K562 (cell line): ENCODE measurements at regions not wholly inside any gene's neighbourhood (a gene's known extent, or its start where the extent isn't known, plus 50 kb on each side); places are given as distances from the start of the nearest gene placed in this dataset.

ENCODE experiments used
- ATAC-seq: fragments of 200-7000 bp; cut with Tn5 transposase; 3 replicates; pipeline ENCODE4 v1.9.1; 2020; ENCODE audit warnings: moderate library complexity
- BruUV-seq: library from RNA; stranded (reverse); fragments of 400-500 nt; replicated peaks from 2 replicates; lab custom pipeline; 2021; lab: Mats Ljungman, UMichigan
- CTCF ChIA-PET: fragments of 300-600 bp; formaldehyde crosslinking; extraction: SDS; loops from one replicate; lab custom pipeline; 2021; ENCODE audit warnings: low intra/inter-chr PET ratio; lab: Yijun Ruan, JAX
- POLR2A ChIA-PET: fragments of 300-600, 350-650 bp; sonication (Branson Sonifier 250); formaldehyde crosslinking; extraction: SDS; loops from one replicate; lab custom pipeline; 2021; ENCODE audit warnings: antibody characterized with exemption, inconsistent platforms; lab: Yijun Ruan, JAX
- DNase-seq, 4 experiments: peaks; one replicate each; pipeline versions ENCODE4 v3.0.0 to v3.0.0-alpha.2; 2011 to 2018; ENCODE audit warnings: low spot score in 3 of 4, mixed read lengths in 3 of 4; ENCODE audit errors: extremely low read depth in 1 of 4
- FAIRE-seq: peaks from 2 replicates; lab custom pipeline; 2011; peaks lifted over from hg19 to GRCh38; lab: Jason Lieb, UNC
- H2AFZ ChIP-seq: 2 replicates; pipeline ENCODE4 v1.6.0; 2011; ENCODE audit warnings: low read depth, low read length, control low read depth, inconsistent platforms
- H3K27ac ChIP-seq: fragments of 200-600 bp; 3 replicates; pipeline ENCODE4 v1.8.0; 2011; ENCODE audit warnings: low read depth, mild to moderate bottlenecking, control low read depth, inconsistent platforms, low read length, moderate library complexity, mixed read lengths; ENCODE audit errors: extremely low read depth
- H3K27me3 ChIP-seq, 2 experiments: fragments of 300-600 bp in 1 of 2; 2 replicates in 1 of 2; 3 replicates in 1 of 2; pipeline versions ENCODE4 v1.6.0 to v1.8.0; 2011; ENCODE audit warnings: inconsistent platforms in 2 of 2, low read length in 2 of 2, mild to moderate bottlenecking in 1 of 2, mixed read lengths in 1 of 2, moderate library complexity in 1 of 2; ENCODE audit not compliant: control insufficient read depth in 2 of 2, insufficient read depth in 2 of 2
- H3K36me3 ChIP-seq: fragments of 300-600 bp; 3 replicates; pipeline ENCODE4 v1.8.0; 2011; ENCODE audit warnings: mild to moderate bottlenecking, low read length, inconsistent platforms; ENCODE audit not compliant: control insufficient read depth, insufficient read depth
- H3K4me1 ChIP-seq, 2 experiments: fragments of 200-600 bp in 1 of 2; replicated peaks in 1 of 2; 2 replicates in 1 of 2; 3 replicates in 1 of 2; pipeline versions ENCODE4 v1.5.1 to v1.8.0; 2011; ENCODE audit warnings: inconsistent platforms in 2 of 2, low read length in 2 of 2, mild to moderate bottlenecking in 1 of 2, mixed read lengths in 1 of 2, moderate library complexity in 1 of 2; ENCODE audit not compliant: control insufficient read depth in 2 of 2, insufficient read depth in 2 of 2
- H3K4me2 ChIP-seq: 2 replicates; pipeline ENCODE4 v1.6.1; 2011; ENCODE audit warnings: low read length, control low read depth, inconsistent platforms, mixed read lengths; ENCODE audit not compliant: insufficient read depth
- H3K4me3 ChIP-seq: fragments of 200-600 bp; sonication (generic), shearing (Covaris generic); 2 replicates; pipeline ENCODE4 v1.5.1; 2016; ENCODE audit warnings: control low read depth, inconsistent platforms
- H3K79me2 ChIP-seq: fragments of 200-600 bp; 3 replicates; pipeline ENCODE4 v1.8.0; 2011; ENCODE audit warnings: low read length, inconsistent platforms; ENCODE audit not compliant: control insufficient read depth, insufficient read depth
- H3K9ac ChIP-seq, 2 experiments: 2 replicates each; pipeline versions ENCODE4 v1.6.0 to v1.6.1; 2011; ENCODE audit warnings: low read depth in 2 of 2, low read length in 2 of 2, control low read depth in 1 of 2, inconsistent platforms in 1 of 2, mild to moderate bottlenecking in 1 of 2, mixed read lengths in 1 of 2; ENCODE audit not compliant: insufficient read depth in 1 of 2
- H3K9me1 ChIP-seq: one replicate; pipeline ENCODE4 v1.6.0; 2011; ENCODE audit warnings: inconsistent platforms, mild to moderate bottlenecking, low read length, moderate library complexity; ENCODE audit not compliant: control insufficient read depth, insufficient read depth
- H3K9me3 ChIP-seq: replicated peaks from 2 replicates; pipeline ENCODE4 v1.5.1; 2011; ENCODE audit warnings: low read depth, low read length, inconsistent platforms; ENCODE audit not compliant: control insufficient read depth, insufficient read depth
- H4K20me1 ChIP-seq: replicated peaks from 2 replicates; pipeline ENCODE4 v1.6.1; 2011; ENCODE audit warnings: low read length, inconsistent platforms, mixed read lengths; ENCODE audit not compliant: control insufficient read depth, insufficient read depth
- BRD9 ChIP-seq: fragments of 450-650 bp; IDR thresholded peaks from 2 replicates; pipeline ENCODE4 v1.6.1; 2018; ENCODE audit warnings: low read depth; ENCODE audit not compliant: partially characterized antibody
- CBFA2T2 ChIP-seq: fragments of 450-650 bp; conservative IDR thresholded peaks from 2 replicates; pipeline ENCODE4 v1.6.1; 2017; ENCODE audit warnings: mild to moderate bottlenecking
- DPF2 ChIP-seq: fragments of 450-650 bp; IDR thresholded peaks from 2 replicates; pipeline ENCODE4 v1.6.1; 2016
- ETV6 ChIP-seq, 3 experiments: fragments of 150-350 bp in 1 of 3; sonication (generic) in 1 of 3; formaldehyde crosslinking in 1 of 3; IDR thresholded peaks; 2 replicates each; pipeline versions ENCODE4 v1.6.1 to v1.8.0; 2014 to 2022; ENCODE audit warnings: borderline replicate concordance in 2 of 3, low read depth in 2 of 3, antibody characterized with exemption in 1 of 3, low read length in 1 of 3, mild to moderate bottlenecking in 1 of 3, missing genetic modification reagents in 1 of 3
- FOXM1 ChIP-seq, 2 experiments: fragments of 450-650 bp in 1 of 2; sonication (generic) in 1 of 2; formaldehyde crosslinking in 1 of 2; IDR thresholded peaks; 2 replicates each; pipeline versions ENCODE4 v1.6.1 to v1.9.0; 2017 to 2022; ENCODE audit warnings: low read depth in 2 of 2, mild to moderate bottlenecking in 2 of 2, missing genetic modification reagents in 1 of 2, moderate library complexity in 1 of 2
- HDAC2 ChIP-seq: fragments of 450-650 bp; IDR thresholded peaks from 2 replicates; pipeline ENCODE4 v1.6.1; 2016; ENCODE audit warnings: mild to moderate bottlenecking
- HSF4 ChIP-seq: fragments of 250-450 bp; sonication (Bioruptor Pico); IDR thresholded peaks from 2 replicates; pipeline ENCODE4 v2.1.2; 2022; ENCODE audit warnings: mild to moderate bottlenecking, moderate library complexity, borderline replicate concordance
- KLF16 ChIP-seq: IDR thresholded peaks from 2 replicates; pipeline ENCODE4 v1.6.1; 2016; ENCODE audit warnings: antibody characterized with exemption
- MCM3 ChIP-seq: fragments of 450-650 bp; IDR thresholded peaks from 2 replicates; pipeline ENCODE4 v1.6.1; 2016
- NR0B1 ChIP-seq: fragments of 450-650 bp; IDR thresholded peaks from one replicate; pipeline ENCODE4 v1.6.1; 2018; ENCODE audit warnings: mild to moderate bottlenecking, moderate library complexity; ENCODE audit not compliant: partially characterized antibody
- PRMT5 ChIP-seq: sonication (generic); formaldehyde crosslinking; IDR thresholded peaks from 2 replicates; pipeline ENCODE4 v1.5.0; 2020; ENCODE audit warnings: missing genetic modification reagents
- STAT5A ChIP-seq: IDR thresholded peaks from 2 replicates; pipeline ENCODE4 v1.6.1; 2012; ENCODE audit warnings: low read length, inconsistent platforms, borderline replicate concordance
- TOE1 ChIP-seq, 2 experiments: fragments of 450-650 bp in 1 of 2; sonication (generic) in 1 of 2; formaldehyde crosslinking in 1 of 2; IDR thresholded peaks; 2 replicates each; pipeline versions ENCODE4 v1.7.1 to v1.8.0; 2016 to 2022; ENCODE audit warnings: borderline replicate concordance in 2 of 2, mild to moderate bottlenecking in 2 of 2, antibody characterized with exemption in 1 of 2, inconsistent platforms in 1 of 2, low read depth in 1 of 2, missing genetic modification reagents in 1 of 2, moderate library complexity in 1 of 2
- ZBTB33 ChIP-seq: sonication (generic); formaldehyde crosslinking; IDR thresholded peaks from 2 replicates; pipeline ENCODE4 v1.8.1; 2023; ENCODE audit warnings: mild to moderate bottlenecking, missing genetic modification reagents
- ZNF766 ChIP-seq: fragments of 200-800 bp; sonication (Bioruptor generic); conservative IDR thresholded peaks from 2 replicates; pipeline ENCODE4 v1.6.1; 2016; ENCODE audit warnings: missing genetic modification characterization, missing compliant biosample characterization
- WGBS: fragments of 100-300 bp; shearing (Covaris generic); methylation state at CpG from one replicate; pipeline ENCODE4 v1.1.6; 2016; ENCODE audit warnings: low coverage, mixed read lengths; ENCODE audit not compliant: insufficient coverage; ENCODE audit errors: missing lambda C conversion rate; 5-methylcytosine and 5-hydroxymethylcytosine counted together
- in situ Hi-C: fragments of 300-500 bp; cut with MboI; formaldehyde crosslinking; loops from 4 replicates; pipeline ENCODE4 v1.15.0; 2018; ENCODE audit warnings: inconsistent platforms, mixed read lengths
- intact Hi-C: fragments of 100-400 bp; cut with micrococcal nuclease; formaldehyde crosslinking; loops from 2 replicates; pipeline ENCODE4 v1.14.2; 2022
- TF ChIP-seq, protein P1 (sequence below): fragments of 250-450 bp; sonication (Bioruptor Pico); IDR thresholded peaks from 2 replicates; pipeline ENCODE4 v1.5.0; 2020; ENCODE audit warnings: mild to moderate bottlenecking, borderline replicate concordance

GRCh38 chrX:137425986-137426385, 139.9 kb upstream of the ZIC3 start:
- Histone ChIP-seq H3K4me3 (no peak overlapping the region), H3K79me2 (no peaks in the 10 kb centered on the region), H3K4me1 (peaks cover 0 to 10% of the 10 kb centered on the region in 2 experiments; a peak in 2 of 5 replicates), H3K4me2 (no peak overlapping the region), H4K20me1 (no peaks in the 10 kb centered on the region), H3K9ac (no peak overlapping the region), H3K36me3 (no peaks in the 10 kb centered on the region), H3K27me3 (peaks cover 8 to 31% of the 10 kb centered on the region in 2 experiments; a peak in 4 of 5 replicates), H2AFZ (no peak overlapping the region), H3K9me1 (no peaks in the 10 kb centered on the region), H3K27ac (no peak overlapping the region), H3K9me3 (no peaks in the 10 kb centered on the region)
- ATAC-seq (no peak), FAIRE-seq (no peak), DNase-seq (no peak)
- in situ Hi-C loops (no loop called here), intact Hi-C loops (no loop called here)
- ChIA-PET POLR2A (interaction anchor here (0.6 kb wide), 1 partner anchor 17 kb away, joined by 3 read pairs; no protein-coding TSS in a partner anchor), CTCF (no interaction called here)
- 0% methylated on average over 2 of the region's 9 CpGs for WGBS
- BruUV-seq = no TSS peak
- TF ChIP-seq, protein P1, sequence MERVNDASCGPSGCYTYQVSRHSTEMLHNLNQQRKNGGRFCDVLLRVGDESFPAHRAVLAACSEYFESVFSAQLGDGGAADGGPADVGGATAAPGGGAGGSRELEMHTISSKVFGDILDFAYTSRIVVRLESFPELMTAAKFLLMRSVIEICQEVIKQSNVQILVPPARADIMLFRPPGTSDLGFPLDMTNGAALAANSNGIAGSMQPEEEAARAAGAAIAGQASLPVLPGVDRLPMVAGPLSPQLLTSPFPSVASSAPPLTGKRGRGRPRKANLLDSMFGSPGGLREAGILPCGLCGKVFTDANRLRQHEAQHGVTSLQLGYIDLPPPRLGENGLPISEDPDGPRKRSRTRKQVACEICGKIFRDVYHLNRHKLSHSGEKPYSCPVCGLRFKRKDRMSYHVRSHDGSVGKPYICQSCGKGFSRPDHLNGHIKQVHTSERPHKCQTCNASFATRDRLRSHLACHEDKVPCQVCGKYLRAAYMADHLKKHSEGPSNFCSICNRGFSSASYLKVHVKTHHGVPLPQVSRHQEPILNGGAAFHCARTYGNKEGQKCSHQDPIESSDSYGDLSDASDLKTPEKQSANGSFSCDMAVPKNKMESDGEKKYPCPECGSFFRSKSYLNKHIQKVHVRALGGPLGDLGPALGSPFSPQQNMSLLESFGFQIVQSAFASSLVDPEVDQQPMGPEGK (CRISPR knock-in tag) = no peak
- no peak for TF ChIP-seq CBFA2T2
- no peak for TF ChIP-seq HDAC2
- no peak for TF ChIP-seq TOE1 (IDR thresholded peaks at IDR 0.05; ENCODE audit: borderline replicate concordance)
- TF ChIP-seq TOE1 (CRISPR knock-in tag; IDR thresholded peaks at IDR 0.05; ENCODE audit: borderline replicate concordance, low read depth) = no peak
- no peak for TF ChIP-seq BRD9
- TF ChIP-seq MCM3 = no peak
- no peak for TF ChIP-seq NR0B1
- TF ChIP-seq PRMT5 (CRISPR knock-in tag) = no peak
- TF ChIP-seq ETV6 (IDR thresholded peaks at IDR 0.05; ENCODE audit: borderline replicate concordance in 1 of 2, low read depth in 2 of 2, low read length in 1 of 2) = no peak
- no peak for TF ChIP-seq ETV6 (CRISPR knock-in tag; IDR thresholded peaks at IDR 0.05; ENCODE audit: borderline replicate concordance)
- TF ChIP-seq ZNF766 = no peak
- TF ChIP-seq FOXM1 (IDR thresholded peaks at IDR 0.05; ENCODE audit: low read depth) = no peak
- TF ChIP-seq FOXM1 (CRISPR knock-in tag; IDR thresholded peaks at IDR 0.05; ENCODE audit: low read depth) = no peak
- no peak for TF ChIP-seq HSF4 (CRISPR knock-in tag)
- TF ChIP-seq DPF2 = no peak
- no peak for TF ChIP-seq ZBTB33 (CRISPR knock-in tag)
- no peak for TF ChIP-seq KLF16
- TF ChIP-seq STAT5A = no peak
